ENCODE measurements at regions not wholly inside any gene's neighbourhood (a gene's known extent, or its start where the extent isn't known, plus 50 kb on each side); places are given as distances from the start of the nearest gene placed in this dataset.

- Histone ChIP-seq H2BK5ac (ENCODE audit: low read depth, low read length, poor library complexity, severe bottlenecking) (no peak overlapping the region), H2BK120ac (ENCODE audit: low read depth, low read length) (no peak overlapping the region), H4K5ac (ENCODE audit: low read depth, low read length) (no peak overlapping the region), H2BK20ac (ENCODE audit: low read depth, low read length) (no peak overlapping the region), H3K56ac (ENCODE audit: extremely low read depth, insufficient read depth, low read length) (no peak overlapping the region), H3K9me3 (ENCODE audit: control insufficient read depth, insufficient read depth, low read length) (no peaks in the 10 kb centered on the region), H4K20me1 (ENCODE audit: insufficient read depth, low read length) (no peaks in the 10 kb centered on the region), H3K36me3 (ENCODE audit: control insufficient read depth, insufficient read depth, low read length) (no peaks in the 10 kb centered on the region), H2AK9ac (replicated peaks; ENCODE audit: low read depth, low read length, poor library complexity) (no peak overlapping the region), H3K4me2 (ENCODE audit: low read depth, low read length) (no peak overlapping the region), H3K14ac (replicated peaks; ENCODE audit: low read depth, low read length) (no peak overlapping the region), H4K91ac (ENCODE audit: insufficient read depth, low read depth, low read length) (no peak overlapping the region), H4K8ac (ENCODE audit: low read depth in 2 of 2, low read length in 2 of 2) (no peak overlapping the region), H3K9me1 (ENCODE audit: insufficient read depth, low read length) (peaks cover 6% of the 10 kb centered on the region; the same call in 1 of the 2 replicates), H2AFZ (replicated peaks; ENCODE audit: low read length, poor library complexity) (peak overlapping the region; percentile 16), H3K23ac (ENCODE audit: low read depth, low read length) (no peak overlapping the region), H3K18ac (ENCODE audit: low read depth, low read length) (no peak overlapping the region), H3K9ac (ENCODE audit: low read depth, low read length) (no peak overlapping the region), H2AK5ac (ENCODE audit: low read depth, low read length) (no peak overlapping the region), H2BK15ac (ENCODE audit: low read depth, low read length) (no peak overlapping the region), H3K4ac (ENCODE audit: low read depth, low read length) (no peak overlapping the region), H3K4me1 (ENCODE audit: control insufficient read depth, insufficient read depth, low read length) (no peaks in the 10 kb centered on the region; the same call in 1 of the 2 replicates), H3K27me3 (ENCODE audit: control insufficient read depth, insufficient read depth, low read length) (peaks cover 5% of the 10 kb centered on the region), H3K79me1 (ENCODE audit: low read depth in 1 of 2, low read length in 2 of 2) (no peaks in the 10 kb centered on the region), H3K27ac (ENCODE audit: insufficient read depth, low read length) (no peak overlapping the region), H3K4me3 (ENCODE audit: insufficient read depth, low read depth, low read length) (no peak overlapping the region)
- DNase-seq (no peak), ATAC-seq (ENCODE audit: low read depth) (no peak)
- intact Hi-C loops (cut with micrococcal nuclease) (no loop called here), dilution Hi-C loops (cut with HindIII; ENCODE audit: low sequenced_read_pairs, unreplicated experiment) (no loop called here), in situ Hi-C loops (cut with MboI; ENCODE audit: low sequenced_read_pairs) (no loop called here)
- ChIA-PET CTCF (no interaction called here), POLR2A (ENCODE audit: unreplicated experiment) (no interaction called here)
- TF ChIP-seq RFX5 (IDR thresholded peaks at IDR 0.05; ENCODE audit: low read depth, low read length) (no peak), BHLHE40 (IDR thresholded peaks at IDR 0.05; ENCODE audit: low read depth, low read length) (no peak), MXI1 (IDR thresholded peaks at IDR 0.05; ENCODE audit: borderline replicate concordance, low read depth, low read length) (no peak), RAD21 (IDR thresholded peaks at IDR 0.05; ENCODE audit: low read length) (no peak), RCOR1 (IDR thresholded peaks at IDR 0.05; ENCODE audit: insufficient replicate concordance, low read length) (no peak), MAZ (IDR thresholded peaks at IDR 0.05; ENCODE audit: borderline replicate concordance, low read depth, low read length) (no peak)
- 73% methylated on average over 3 of the region's 12 CpGs; no CpG with 5 or more reads in 1 of the 2 experiments for WGBS, 2 experiments (ENCODE audit: extremely low coverage in 2 of 2, insufficient read length in 1 of 2)
- BruUV-seq (replicated peaks), result no TSS peak
Observed at GRCh38 chr20:61129311-61129710, 122.8 kb upstream of the CDH4 start.
